GM12875 (cell line): ENCODE measurements at regions not wholly inside any gene's neighbourhood (a gene's known extent, or its start where the extent isn't known, plus 50 kb on each side); places are given as distances from the start of the nearest gene placed in this dataset.

Experiments
- H3K4me3 ChIP-seq: one replicate; pipeline ENCODE4 v1.5.1; 2011; ENCODE audit warnings: low read depth, low read length, control low read depth
- TF ChIP-seq, protein P1 (sequence below): IDR thresholded peaks from 2 replicates; pipeline ENCODE4 v1.5.1; 2011; ENCODE audit warnings: low read depth, mild to moderate bottlenecking, control low read depth, inconsistent platforms, low read length, moderate library complexity, borderline replicate concordance; ENCODE audit not compliant: insufficient read depth

DNA sequence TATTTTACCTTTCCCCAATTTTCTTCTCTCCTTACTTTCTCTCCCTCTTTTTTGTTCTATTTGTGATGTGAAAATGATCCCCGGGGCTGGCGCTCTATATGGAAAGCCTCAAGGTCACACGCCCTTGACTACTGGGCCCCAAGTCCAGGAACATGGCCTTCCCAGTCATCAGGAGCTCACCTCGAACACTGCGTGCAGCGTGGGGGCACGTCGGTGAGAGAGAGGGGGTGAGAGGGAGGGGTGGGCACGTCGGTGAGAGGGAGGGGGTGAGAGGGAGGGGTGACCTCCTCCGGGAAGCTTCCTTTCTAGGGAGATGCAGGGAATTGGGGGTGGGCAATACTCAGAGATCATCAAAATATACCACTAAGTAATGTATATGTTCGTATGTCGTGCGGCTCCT, 94.6 kb upstream of the TMPRSS2 start:
- H3K4me3 ChIP-seq = no peak overlapping the region
- TF ChIP-seq, protein P1, sequence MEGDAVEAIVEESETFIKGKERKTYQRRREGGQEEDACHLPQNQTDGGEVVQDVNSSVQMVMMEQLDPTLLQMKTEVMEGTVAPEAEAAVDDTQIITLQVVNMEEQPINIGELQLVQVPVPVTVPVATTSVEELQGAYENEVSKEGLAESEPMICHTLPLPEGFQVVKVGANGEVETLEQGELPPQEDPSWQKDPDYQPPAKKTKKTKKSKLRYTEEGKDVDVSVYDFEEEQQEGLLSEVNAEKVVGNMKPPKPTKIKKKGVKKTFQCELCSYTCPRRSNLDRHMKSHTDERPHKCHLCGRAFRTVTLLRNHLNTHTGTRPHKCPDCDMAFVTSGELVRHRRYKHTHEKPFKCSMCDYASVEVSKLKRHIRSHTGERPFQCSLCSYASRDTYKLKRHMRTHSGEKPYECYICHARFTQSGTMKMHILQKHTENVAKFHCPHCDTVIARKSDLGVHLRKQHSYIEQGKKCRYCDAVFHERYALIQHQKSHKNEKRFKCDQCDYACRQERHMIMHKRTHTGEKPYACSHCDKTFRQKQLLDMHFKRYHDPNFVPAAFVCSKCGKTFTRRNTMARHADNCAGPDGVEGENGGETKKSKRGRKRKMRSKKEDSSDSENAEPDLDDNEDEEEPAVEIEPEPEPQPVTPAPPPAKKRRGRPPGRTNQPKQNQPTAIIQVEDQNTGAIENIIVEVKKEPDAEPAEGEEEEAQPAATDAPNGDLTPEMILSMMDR = no peak

DNA sequence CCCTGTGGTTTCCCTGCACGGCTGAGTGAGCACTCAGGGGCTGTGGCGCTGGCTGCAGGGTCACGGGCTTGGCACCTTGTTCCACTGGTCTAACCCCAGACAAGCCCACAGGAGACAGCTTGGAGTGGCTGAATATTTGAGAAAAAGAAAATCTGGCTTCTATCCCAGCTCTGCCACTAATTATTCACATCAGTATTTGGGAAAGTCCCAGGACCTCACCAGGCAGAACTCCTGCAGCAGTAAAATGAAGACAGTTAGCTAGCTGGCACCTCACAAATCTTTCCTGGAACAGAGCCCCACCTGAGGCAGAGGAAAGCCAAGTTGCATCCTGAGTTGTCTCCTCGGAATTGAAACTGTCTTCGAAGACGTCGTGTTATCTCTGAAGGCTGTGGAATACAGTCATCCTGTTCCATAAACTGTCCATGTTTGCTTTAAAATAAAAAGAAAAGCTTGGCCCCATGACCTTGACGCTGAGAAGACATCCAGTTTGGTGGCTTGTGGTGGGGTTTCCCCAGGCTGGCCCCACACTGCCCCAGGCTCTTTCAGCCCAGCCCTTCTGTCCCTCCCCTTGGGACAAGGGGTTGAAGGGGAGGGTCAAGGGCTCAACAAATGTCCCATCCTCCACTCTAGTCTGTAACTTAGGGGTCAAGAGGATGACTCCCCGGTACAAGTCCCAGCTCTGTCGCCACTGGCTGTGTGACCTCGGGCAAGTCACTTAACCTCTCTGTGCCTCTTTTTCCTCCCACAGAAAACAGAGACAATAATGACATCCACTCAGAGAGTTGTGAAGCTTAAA, 93.8 kb upstream of the TMPRSS2 start:
- TF ChIP-seq, protein P1 = no peak
- H3K4me3 ChIP-seq = no peak overlapping the region

DNA sequence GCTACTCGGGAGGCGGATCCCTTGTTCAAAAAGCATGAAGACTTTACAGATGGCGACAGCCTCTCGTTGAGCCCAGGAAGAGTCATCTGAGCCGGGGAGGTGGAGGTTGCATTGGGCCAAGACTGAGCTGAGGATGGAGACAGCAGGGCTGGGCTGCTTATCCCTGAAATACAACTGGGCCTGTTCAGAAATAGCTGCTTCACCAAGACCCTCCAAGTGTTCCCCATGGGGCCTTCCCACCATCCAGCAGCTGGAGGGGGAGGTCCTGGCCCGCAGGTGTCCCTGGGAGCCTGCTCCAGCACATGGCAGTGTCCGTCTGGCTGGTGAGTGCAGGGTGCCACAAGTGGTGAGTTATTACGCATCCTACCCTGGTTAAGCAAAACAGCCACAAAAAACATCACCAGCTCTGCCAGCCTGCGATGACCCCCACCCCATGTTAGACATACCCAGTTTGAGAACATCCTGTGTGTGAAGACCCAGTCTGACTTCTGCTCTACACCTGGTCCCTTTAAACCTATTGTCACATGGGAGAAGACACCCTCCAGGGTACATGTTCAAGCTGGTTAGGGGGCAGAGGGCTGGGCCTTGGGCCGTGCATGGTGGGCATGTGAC, 93.1 kb upstream of the TMPRSS2 start:
- TF ChIP-seq, protein P1 = no peak
- no peak overlapping the region for H3K4me3 ChIP-seq

DNA sequence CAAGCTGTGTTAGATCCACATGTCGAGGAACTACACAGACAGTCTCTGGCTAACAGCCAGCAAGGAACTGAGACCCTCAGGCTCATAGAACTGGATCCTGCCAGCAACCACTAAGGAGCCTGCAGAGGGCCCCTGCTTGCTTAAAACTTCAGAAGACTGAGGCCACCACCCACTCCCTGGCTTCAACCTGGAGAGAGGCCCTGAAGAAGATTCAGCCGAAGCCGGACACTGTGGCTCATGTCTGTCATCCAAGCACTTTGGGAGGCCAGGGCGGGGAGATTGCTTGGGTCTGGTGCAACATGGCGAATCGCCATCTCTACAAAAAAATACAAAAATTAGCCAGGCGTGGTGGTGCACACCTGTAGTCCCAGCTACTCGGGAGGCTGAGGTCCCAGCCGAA, 92.6 kb upstream of the TMPRSS2 start:
- TF ChIP-seq, protein P1 = no peak
- H3K4me3 ChIP-seq = no peak overlapping the region

DNA sequence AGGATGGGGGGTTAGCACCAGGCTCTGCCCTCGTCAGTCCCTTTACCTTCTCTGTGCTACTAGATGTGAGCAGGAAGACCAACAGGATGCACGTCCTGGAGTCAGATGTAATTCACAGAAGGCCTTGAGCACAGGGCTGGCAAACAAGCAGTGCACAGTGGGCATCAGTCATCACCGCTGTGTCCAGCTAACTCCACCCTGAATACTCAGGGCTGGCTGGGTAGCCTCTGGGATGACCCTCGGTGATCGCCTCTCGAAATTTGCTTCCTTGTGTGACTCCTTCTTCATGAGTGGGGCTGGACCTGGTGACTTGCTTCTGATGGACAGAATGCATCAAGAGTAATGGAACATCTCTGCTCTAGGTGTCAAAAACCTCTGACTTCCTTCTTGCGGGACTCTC, 92.2 kb upstream of the TMPRSS2 start:
- H3K4me3 ChIP-seq = no peak overlapping the region
- TF ChIP-seq, protein P1 = no peak

DNA sequence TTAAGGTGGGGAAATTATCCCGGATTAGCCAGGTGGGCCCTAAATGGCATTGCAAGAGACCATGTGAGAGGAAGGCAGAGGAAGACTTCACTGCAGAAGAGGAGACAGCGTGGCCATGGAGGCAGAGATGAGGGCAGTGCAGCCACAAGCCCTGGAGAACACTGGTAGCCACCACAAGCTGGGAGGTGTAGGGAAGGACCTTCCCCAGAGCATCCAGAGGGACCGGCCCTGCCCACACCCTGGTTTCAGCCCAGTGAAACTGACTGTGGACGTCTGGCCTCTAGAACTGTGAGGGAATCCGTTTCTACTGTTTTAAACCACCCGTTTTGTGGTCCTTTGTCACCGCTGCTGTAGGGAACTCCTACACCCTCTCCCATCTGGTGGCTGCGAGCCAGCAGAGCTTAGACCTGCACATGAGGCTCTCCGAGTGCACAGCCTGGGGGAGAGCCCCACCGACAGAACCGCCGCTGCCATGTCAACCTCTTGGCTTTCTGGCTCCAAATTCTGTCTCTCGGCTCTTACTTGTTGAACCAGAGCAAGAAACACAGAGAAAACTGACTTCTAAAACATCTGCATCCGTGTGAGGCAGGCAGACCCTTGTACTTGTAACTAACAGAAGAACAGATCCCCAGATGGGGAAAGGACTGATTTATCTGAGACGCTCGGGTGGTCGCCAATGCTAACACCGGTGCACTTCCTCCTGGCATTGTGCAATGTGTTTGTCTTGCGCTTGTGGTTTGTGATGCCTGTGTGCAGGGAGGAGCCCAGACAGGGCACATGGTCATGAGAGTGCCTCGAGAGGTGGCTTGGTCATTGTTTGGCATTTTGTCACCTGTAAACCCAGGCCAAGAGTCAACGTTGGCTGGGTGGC, 90.8 kb upstream of the TMPRSS2 start:
- TF ChIP-seq, protein P1 = no peak
- no peak overlapping the region for H3K4me3 ChIP-seq
